ENCODE measurements at regions not wholly inside any gene's neighbourhood (a gene's known extent, or its start where the extent isn't known, plus 50 kb on each side); places are given as distances from the start of the nearest gene placed in this dataset.

DNA sequence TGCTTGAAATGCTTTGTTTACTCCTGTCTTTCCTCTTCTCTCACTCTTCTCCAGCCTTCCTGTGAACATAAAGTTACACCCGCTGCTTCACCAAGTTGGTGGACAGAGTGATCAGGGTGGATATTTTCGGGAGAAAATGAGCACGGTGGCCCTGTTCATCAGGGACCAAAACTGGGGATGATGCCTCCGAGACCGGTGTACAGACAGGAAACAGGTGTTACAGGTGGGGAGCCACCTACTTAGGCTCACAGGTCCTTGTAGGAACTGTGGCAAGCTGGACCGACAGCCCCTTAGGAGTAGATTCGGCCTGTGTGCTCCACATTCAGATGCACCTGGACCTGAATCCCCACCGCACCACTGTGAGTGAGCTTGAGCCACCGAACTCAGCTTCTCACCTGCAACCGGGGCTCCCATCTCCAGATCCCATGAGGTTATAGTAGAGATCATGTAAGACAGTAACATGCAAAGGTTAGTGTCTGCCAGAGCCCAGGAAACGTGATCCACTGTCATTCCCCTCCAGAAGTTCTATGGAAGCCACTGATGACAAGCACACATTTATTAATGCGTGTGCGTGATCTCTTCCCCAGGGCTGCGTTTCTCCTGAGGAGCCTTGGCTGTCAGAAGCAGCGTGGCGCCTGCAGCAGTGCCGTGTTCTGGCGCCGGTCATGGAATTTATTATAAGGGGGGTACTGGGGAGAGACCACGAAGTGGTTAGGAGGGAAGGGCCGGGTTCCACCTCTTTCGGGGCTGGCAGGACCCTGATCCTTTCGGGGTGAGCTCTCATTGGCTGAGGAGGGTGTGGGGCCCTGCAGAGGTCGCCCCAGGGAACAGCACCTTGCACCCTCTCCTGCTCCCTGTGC, 94.2 kb downstream of the ERMARD start:
- TF ChIP-seq, protein P1, sequence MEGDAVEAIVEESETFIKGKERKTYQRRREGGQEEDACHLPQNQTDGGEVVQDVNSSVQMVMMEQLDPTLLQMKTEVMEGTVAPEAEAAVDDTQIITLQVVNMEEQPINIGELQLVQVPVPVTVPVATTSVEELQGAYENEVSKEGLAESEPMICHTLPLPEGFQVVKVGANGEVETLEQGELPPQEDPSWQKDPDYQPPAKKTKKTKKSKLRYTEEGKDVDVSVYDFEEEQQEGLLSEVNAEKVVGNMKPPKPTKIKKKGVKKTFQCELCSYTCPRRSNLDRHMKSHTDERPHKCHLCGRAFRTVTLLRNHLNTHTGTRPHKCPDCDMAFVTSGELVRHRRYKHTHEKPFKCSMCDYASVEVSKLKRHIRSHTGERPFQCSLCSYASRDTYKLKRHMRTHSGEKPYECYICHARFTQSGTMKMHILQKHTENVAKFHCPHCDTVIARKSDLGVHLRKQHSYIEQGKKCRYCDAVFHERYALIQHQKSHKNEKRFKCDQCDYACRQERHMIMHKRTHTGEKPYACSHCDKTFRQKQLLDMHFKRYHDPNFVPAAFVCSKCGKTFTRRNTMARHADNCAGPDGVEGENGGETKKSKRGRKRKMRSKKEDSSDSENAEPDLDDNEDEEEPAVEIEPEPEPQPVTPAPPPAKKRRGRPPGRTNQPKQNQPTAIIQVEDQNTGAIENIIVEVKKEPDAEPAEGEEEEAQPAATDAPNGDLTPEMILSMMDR (IDR thresholded peaks at IDR 0.05; ENCODE audit: poor library complexity) = no peak
- TF ChIP-seq EZH2phosphoT487 (IDR thresholded peaks at IDR 0.05; ENCODE audit: low read depth, severe bottlenecking, unreplicated experiment) = no peak
